ENCODE measurements at regions not wholly inside any gene's neighbourhood (a gene's known extent, or its start where the extent isn't known, plus 50 kb on each side); places are given as distances from the start of the nearest gene placed in this dataset.

DNA sequence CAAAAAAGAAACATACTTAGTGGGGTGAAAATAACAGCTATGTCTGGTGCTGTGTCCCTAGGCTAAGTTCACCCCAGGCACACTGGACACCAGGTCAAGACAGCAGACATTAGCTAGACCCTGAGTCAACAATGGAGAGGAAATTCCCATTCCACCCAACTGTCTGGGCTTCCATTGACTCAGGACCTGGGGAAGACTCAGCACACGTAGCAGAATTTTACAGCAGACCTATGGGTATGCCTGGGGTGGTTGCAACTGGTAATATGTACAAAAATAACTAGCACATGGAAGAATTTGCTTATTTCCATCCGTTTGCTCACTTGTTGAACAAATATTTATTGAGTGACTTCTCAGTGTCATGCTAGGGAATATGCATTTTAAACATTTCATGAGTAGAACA is 117.0 kb downstream of the GAS1 start:
- no peak for DNase-seq

DNA sequence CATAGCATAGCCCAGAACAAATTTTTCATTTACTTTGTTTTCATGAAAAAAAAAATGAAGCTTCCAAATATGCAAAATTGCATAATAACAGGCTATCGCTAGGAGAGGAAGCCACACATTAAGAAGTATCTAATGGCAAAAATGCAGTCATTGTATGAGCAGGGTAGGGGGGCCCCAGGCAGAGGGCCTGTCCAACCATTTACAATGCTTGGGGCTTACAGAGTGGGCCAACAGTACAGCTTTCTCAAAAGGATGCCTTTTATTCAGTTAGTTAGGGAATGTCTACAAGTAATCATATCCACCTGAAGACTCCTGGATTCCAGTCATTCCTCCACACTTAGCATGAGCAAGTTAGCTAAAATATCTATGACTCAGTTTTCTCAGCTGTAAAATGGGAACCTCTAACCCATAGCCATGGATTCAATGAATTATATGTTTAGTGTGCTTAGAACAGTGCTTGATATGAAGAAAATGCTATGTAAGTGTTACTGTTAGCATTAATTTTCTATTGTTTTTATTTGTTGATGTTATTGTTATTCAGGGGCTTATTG is 117.7 kb downstream of the GAS1 start:
- no peak for DNase-seq

DNA sequence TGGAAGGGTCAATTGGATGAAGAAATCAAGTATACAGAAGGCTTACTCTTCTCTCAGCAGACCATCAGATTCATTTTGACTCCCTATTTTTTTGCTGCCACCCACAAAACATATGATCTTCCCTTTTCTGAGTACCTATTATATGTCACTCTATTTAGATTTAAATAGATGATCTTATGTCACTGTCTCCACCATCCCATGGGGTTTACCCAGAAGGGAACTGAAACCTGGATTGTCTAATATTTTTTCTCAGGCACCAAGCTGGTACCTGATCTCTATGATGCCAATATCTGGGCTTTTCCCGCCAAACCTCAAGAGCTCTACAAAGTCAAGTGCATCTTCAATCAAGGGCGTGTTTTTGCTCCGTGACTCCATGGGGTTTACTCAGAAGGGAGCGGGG is 118.7 kb downstream of the GAS1 start:
- DNase-seq, result no peak

DNA sequence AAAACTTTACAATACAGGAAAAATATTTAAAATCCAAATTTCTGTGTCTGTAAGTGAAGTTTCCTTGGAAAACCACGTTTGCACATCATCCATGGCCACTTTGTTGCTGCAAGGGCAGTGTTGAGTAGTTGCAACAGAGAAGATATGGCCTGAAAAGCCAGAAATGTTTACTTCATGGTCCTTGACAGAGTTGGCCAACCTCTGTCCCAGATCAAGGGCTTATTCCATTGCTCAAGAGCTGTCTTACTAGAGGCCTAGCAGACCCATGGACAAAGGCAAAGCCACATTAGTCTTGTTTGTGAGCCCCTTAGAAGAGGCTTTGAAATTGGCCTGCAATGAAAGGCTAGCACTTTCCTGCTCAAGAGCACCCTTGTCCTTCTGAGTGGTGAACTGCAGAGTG is 119.4 kb downstream of the GAS1 start:
- no peak for DNase-seq

DNA sequence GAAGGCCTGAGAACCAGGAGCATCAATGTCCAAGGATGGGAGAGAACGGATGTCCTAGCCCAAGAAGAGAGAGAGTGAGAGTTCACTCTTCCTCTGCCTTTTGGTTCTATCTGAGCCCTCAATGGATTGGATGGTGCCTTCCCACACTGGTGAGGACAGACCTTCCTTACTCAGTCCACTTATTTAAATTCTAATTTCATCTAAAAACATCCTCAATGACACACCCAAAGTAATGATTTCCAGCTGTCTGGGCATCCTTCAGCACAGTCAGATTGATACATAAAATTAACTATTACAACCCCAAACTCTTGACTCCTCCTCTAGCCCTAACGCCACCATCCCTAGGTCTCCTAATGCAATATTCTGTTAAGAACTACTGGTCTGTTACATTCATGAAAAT is 122.0 kb downstream of the GAS1 start:
- DNase-seq, result no peak

DNA sequence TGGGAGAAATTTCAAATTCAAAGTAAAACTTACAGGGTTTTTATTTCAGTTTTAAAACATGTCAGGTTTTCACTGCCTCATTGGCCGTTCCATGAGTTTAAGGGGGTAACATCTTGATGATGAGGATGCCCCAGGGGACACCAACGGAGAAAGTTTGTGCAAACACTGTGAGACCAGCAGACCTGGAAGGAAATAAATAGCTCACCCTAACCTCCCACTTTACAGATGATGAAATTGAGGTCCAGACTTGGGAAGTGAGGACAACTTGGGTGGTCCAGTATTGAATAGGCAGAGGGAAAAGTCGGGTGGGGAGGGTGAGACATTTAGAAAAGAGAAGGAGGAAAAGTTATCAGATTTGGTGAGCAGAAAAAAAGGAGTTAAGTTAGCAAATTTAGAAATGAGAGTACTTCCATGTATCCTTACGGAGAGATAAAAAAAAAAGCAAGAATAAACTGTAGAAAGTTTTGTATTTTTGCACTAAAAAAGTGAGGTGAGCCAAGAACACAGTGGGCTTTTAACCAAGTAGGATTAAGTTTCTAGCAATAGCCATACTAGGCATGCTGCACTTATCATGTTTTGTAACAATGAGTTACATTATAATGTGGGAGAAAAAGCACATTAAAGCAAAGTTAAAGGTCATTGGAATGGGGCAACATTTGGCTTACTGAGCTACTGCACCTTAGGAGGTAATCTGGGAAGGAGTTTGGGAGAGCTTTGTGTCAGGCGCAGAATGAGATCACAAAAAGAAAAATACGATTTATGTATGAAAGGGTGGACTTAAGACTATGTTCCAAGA is 125.1 kb downstream of the GAS1 start:
- no peak for DNase-seq

DNA sequence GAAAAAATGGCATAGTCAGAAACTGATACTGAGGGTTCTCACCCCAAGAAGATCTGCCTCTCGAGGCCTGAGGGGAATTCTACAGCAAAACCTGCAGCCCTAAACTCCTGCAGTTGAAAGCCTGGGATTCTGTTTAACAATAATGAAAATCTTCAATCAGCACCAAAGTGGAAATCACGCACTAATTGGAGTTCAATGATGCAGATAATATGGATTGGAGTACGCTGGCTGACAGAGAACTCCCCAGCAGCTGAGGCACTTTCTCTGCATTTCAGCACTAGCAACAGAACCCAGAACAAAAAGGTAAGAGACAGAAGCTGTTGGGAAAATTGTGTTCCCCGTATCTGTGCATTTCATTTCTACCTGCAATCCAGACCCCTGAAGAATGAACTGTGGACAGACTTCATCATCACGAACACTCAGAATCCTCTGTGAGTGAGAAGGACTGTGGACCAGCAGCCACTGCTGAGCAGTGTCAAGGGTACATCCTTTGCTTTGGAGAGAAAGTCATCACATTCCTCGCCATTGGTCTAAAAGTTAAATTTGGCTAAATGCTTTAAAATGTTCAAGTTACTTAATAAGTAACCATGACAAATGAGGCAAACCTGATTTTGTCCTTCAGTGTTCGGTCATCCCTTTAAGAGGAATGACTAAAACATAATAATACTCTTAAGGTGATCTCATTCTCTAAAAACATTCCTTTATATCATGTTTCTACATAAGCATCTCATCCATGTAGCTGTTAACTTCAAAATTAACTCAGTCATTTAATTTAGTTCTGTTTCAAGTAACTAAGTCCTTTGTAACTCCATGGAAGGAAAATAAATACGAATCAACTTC is 126.1 kb downstream of the GAS1 start:
- DNase-seq, result no peak

DNA sequence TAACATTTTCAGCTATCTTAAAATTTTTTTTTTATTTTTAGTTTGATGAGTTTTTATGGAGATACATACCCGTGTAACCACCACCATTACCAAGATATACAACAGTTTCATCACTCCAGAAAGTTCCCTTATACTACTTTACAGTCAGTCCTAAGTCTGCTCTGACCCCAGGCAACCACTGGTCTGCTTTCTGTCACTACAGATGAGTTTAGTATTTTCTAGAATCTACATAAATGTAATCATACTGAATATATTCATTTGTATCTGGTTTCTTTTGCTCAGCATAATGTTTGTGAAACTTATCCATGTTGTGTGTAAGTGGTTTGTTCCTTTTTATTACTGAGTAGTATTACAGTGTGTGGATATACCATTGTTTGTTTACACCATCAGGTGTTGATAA is 127.8 kb downstream of the GAS1 start:
- DNase-seq, result no peak

DNA sequence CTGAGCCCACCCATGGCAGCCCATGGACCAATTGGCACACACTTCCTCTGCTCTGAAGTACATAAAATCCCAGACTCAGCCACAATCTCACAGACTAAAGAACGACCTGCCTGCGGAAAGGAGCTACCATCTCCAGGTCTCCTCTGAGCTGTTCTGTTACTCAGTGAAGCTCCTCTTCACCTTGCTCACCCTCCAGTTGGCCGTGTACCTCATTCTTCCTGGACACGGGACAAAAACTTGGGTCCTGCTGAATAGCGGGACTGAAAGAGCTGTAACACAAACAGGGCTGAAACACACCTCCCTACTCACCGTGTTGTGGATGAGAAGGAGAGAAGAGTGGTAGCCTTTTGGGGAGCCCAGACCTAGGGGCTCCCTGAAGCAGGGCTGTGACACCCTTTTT is 128.7 kb downstream of the GAS1 start:
- no peak for DNase-seq

DNA sequence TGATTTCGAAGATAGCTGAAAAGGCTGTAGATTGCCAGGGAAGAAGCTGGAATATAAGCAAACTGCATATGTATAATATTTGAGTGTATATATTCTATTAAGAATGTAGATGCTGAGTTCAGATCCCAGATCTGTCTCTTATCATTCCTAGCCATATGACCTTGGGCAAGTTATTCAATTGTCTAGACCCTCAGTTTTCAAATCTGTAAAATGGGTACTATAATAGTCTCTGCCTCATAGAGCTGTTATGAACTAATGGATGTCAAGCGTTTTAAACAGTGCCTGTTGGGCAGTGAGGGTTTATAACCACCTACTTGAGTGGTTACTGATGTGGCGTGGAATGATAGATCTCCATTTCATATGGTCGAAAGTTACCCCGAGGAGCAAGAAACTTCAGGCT is 130.4 kb downstream of the GAS1 start:
- no peak for DNase-seq

DNA sequence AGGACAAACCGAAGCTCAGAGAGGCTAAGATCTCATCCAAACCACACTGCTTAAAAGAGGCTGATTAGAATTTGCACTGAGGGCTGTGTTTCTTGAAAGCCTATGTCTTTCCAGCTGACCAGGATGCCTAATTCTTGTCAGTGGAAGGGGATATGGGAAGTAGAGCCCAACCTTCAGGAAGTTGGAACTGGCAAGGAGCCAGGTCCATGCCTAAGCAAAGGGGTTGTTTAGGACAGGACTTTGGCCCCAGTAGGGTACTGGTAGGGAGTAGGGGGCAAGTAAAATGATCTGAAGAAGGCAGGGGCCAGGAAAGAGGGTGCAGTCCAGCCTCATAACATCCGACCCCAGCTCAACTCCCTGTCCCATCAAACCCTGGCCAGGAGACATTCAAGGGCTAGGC is 130.9 kb downstream of the GAS1 start:
- no peak for DNase-seq

DNA sequence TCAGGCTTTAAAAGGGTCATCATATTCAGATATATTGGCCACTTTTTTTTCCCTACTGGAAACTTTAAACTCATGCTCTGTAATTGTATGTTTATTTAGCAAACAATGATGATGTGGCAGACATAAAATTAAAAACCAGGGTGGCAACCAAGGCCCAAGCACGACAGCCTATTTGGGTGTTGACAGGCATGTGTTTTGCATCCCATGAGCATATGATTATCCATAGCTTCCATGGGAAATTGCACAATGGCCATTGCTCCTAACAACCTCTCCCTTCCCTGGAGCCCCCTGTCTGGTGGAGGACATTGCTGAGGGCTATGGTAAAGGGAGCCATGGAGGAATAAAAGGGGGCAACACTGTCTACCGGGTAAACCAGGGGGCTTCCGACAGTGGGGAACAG is 134.7 kb downstream of the GAS1 start:
- no peak for DNase-seq

DNA sequence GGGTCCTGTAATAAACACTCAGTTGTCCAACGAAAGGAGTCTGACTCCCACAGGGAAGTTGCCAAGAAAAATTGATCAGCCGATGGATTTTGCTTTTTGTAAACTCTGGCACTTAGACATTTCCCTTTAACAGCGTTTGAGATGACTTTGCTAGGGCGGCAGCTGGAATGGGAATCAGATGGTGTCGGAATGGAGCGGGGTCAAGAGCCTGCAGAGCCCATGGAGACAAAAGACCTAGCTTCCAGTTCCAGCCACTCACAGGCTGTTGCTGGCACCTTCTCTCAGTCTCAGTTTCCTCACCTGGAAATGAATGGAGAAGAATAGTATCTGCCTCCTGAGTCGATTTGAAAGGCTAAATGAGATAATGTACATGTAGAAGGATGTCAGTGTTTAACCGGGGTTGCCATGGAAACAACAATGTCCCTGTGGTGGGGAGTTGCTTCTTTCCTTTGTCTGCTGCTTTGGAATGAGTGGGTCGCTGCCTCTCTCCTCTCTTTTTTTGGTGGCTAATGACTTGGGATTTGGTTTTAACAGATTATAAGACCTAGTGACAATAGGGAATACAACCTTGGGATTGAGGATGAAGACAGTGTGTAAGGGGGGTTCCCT is 137.4 kb downstream of the GAS1 start:
- DNase-seq, result no peak

DNA sequence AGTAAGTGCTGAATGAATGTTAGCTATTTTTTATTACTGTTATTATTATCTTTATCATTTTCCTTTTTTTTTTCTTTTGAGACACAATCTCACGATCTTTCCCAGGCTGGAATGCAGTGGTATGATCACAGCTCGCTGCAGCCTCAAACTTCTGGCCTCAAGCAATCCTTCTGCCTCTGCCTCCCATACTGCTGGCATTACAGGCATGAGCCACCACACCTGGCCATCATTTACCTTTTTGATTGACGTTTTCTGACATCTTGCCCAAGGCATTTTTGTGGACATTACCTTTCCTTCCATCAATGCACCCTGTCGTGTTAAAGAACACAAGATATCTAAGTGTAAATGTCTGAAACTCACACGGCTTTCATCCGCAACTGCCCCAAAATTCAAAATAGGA is 138.2 kb downstream of the GAS1 start:
- no peak for DNase-seq

DNA sequence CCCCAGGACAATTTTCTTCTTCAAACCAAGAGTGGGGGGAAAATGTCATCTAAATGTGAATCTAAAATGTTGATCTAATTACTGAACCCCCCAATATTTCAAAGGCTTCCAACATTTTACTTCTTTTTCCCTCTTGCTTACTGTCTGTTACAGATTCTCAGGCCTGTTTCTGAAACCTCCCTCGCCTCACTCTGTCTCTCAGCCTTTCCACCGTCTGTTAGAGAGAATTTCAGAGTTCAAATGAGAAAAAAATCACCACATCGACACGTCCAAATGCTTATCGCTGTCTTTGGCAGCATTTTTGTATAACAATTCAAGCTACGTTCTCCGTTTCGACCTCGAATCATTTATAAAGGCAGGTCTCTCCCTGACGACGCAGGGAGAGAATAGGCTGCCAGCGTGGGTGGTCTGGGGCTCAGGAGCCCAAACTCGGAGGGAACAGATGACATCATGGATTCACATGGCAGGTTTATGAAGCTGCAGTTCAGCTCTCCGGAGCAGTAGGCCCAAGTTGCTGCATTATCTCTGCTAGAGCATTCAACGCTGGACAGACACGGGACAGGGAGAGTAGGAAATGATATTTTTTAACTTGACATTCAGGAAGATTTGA is 139.8 kb downstream of the GAS1 start:
- no peak for DNase-seq

DNA sequence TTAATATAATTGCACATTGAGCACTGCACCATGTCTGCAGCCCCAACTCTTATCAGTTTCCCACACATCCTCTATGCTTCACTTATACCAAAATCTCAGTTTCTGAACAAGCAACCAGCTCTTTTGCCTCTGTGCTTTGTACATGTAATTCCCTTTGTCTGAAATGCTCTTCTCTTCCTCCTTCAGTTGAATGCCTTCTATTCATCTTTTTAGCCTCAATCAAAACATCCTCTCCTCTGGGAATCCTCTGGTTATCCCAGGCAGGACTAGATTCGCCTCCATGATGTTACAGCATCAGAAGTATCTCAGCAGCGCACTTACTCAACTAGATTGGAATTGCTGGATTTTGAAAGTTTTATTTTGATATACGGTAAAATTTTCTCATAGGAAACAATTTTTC is 143.3 kb downstream of the GAS1 start:
- DNase-seq, result no peak

DNA sequence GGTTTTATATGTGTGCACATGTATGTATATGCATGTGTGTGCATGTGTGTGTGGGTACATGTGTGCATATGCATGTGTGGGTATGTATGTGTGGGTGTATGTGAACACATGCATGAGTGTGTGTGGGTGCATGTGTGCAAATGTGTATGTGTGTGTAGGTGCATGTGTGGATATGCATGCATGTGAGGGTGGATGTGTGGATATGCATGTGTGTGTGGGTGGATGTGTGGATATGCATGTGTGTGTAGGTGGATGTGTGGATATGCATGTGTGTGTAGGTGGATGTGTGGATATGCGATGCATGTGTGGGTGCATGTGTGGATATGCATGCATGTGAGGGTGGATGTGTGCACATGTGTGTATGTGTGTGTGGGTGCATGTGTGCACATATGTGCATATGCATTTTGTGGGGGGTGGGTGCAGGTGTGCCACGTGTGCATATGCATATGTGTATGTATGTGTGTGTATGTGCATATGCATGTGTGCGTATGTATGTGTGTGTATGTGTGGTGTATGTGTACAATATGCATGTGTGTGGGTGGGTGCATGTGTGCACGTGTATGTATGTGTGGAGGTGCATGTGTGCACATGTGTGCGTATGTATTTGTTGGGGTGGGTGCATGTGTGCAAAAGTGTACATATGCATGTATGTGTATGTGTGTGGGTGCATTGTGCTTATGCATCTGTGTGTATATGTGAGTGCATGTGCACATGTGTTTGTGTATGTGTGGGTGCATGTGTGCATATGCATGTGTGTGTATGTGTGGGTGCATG is 144.2 kb downstream of the GAS1 start:
- DNase-seq, result no peak

DNA sequence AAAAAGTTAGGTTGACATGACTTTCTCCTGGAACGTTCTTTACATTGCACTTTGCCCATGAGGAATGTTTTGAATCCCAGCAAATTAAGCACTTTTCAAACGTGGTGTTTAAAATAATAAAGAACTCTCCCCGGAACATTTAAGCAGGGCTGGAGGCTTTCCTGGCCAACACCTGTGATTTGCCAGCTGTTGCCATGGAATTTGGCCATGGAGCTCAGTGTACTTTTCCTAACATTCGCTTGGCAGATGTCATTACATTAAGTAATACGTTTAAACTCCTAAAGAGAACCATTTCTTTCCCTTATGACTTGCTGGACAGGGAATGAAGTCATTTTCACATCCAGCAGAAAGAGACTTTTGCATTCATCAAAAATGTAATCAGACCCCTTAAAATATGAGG is 146.1 kb downstream of the GAS1 start:
- no peak for DNase-seq

DNA sequence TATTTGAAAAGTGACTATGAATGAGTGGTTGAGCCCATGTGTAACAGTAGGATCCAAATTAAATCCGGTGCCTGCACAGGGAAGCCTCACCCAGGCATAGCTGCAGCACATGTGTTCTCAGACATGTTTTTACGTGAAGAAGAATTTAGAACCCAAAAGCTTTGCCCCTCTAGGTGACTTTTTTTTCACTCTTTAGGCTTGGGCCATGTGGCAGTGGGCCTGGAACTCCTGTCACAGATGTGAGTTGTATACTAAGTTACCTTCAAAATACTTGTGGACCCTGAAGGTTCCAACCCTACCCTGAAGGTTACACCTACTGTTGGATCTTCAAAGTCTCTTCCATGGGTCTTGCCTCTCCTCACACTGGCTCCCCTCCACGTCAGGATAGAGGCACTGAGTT is 146.6 kb downstream of the GAS1 start:
- DNase-seq, result no peak

DNA sequence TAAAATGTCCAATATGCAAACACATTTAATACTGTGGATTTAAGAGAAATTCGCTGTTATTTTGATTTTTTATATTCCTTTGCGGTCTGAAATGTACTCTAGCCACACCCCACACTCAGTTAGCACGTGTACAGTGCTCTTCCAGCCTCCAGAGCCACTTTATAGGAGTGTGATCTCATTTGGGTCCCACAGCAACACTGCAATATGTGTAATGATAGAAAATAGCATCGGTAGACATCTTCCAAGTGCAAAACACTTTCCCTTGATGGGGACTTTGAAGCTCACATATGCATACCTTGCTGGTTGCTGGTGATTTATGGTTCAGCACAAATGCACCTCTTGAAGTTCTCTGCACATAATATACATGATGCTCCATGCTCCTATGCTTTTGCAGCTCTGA is 148.3 kb downstream of the GAS1 start:
- no peak for DNase-seq

DNA sequence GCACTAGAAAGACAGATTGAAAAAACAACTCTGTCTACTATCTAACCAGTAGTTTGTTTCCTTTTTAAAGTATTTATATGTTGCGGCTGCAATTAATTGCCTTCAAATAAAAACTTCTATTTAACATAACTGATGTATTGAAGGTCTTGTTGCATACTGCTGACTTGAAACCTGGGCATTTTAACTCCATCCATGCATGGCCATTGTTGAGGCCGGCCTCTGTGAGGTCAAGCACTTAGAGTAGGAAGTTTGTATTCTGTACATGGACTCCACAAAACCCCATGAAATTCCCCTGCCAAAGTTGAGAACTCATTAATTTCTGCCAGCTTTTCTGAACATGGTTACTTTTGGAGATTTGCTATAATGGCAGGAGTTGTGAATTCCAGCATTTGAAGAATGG is 150.6 kb downstream of the GAS1 start:
- DNase-seq, result no peak

All from right lung (tissue), 2 donors.